Heart left ventricle (tissue), 16 donors: ENCODE measurements at regions not wholly inside any gene's neighbourhood (a gene's known extent, or its start where the extent isn't known, plus 50 kb on each side); places are given as distances from the start of the nearest gene placed in this dataset.

Experiments used
- ATAC-seq, 4 donors: fragments of 200-7000 bp; cut with Tn5 transposase; one replicate each; pipeline ENCODE4 v1.9.1; 2020 to 2022; ENCODE audit warnings: moderate library complexity in 4 of 4, mild to moderate bottlenecking in 3 of 4, moderate number of reproducible peaks in 1 of 4
- DNase-seq, 5 donors: peaks; one replicate each; pipeline ENCODE4 v3.0.0-alpha.2; 2020
- H3K27ac ChIP-seq, 12 donors: fragments of 200-600 bp; sonication (generic) in 4 of 12; one replicate each; pipeline versions ENCODE4 v1.5.0 to v1.8.0; 2016 to 2022; ENCODE audit warnings: mild to moderate bottlenecking in 2 of 12
- H3K27me3 ChIP-seq, 9 donors: fragments of 200-600 bp; sonication (generic) in 2 of 9; one replicate each; pipeline versions ENCODE4 v1.5.1 to v1.8.0; 2016 to 2022; ENCODE audit warnings: mild to moderate bottlenecking in 3 of 9
- H3K36me3 ChIP-seq, 9 donors: fragments of 200-600 bp; sonication (generic) in 2 of 9; one replicate each; pipeline versions ENCODE4 v1.5.0 to v1.8.0; 2018 to 2022; ENCODE audit warnings: mild to moderate bottlenecking in 2 of 9
- H3K4me1 ChIP-seq, 12 donors: fragments of 200-600 bp; sonication (generic) in 4 of 12; one replicate each; pipeline versions ENCODE4 v1.5.0 to v1.8.0; 2016 to 2022; ENCODE audit warnings: mild to moderate bottlenecking in 3 of 12
- H3K4me3 ChIP-seq, 12 donors: fragments of 200-600 bp; sonication (generic) in 4 of 12; one replicate each; pipeline versions ENCODE4 v1.5.0 to v1.8.0; 2017 to 2022; ENCODE audit warnings: mild to moderate bottlenecking in 9 of 12, moderate library complexity in 4 of 12
- H3K9me3 ChIP-seq, 12 donors: fragments of 200-600 bp; sonication (generic) in 4 of 12; one replicate each; pipeline versions ENCODE4 v1.5.0 to v1.8.0; 2016 to 2022; ENCODE audit warnings: mild to moderate bottlenecking in 1 of 12
- POLR2A ChIP-seq, 2 donors: fragments of 450-650 bp; IDR thresholded peaks; one replicate each; pipeline ENCODE4 v1.6.1; 2017; ENCODE audit warnings: antibody characterized with exemption in 2 of 2, mild to moderate bottlenecking in 2 of 2, moderate library complexity in 2 of 2
- WGBS, 4 donors: extraction: QIAGEN DNeasy Blood & Tissue Kit in 2 of 4; methylation state at CpG; one replicate each; pipeline versions ENCODE4 v1.1.5 to v1.1.7; 2013 to 2018; 5-methylcytosine and 5-hydroxymethylcytosine counted together
- intact Hi-C, 10 donors: fragments of 100-400 bp; cut with DNase I; formaldehyde crosslinking; loops; one replicate each; pipeline versions ENCODE4 v1.11.1 to v1.14.2; 2022
- TF ChIP-seq, protein P1 (sequence below), 12 donors: fragments of 200-600 bp; sonication (generic) in 4 of 12; IDR thresholded peaks; one replicate each; pipeline versions ENCODE4 v1.5.0 to v1.8.0; 2018 to 2022; ENCODE audit warnings: antibody characterized with exemption in 12 of 12, mild to moderate bottlenecking in 5 of 12
- donor health status: ischemic (EF 13 %, LVEDD 7.1; RV severe dilation, severe dysfunction).
- donor health status: healthy with polysubstance abuse.
- donor health status: DM: no; HTN: yes; CAD: no.
- donor health status: DM: no; HTN: no; CAD: no.
- donor health status: ischemic (EF 25% LVEDD 6.9; RV normal size, moderate dysfunction).
- donor health status: ischemic (EF 25% LVEDD 5.7; RV mildly dilated, moderate dysfunction).
- donor health status: healthy.
- donor health status: DM: yes; HTN: yes; CAD: no.
- donor health status: ischemic (EF 35%, LVEDD 5.7; RV mildly dilated, moderate dysfunction).
- donor health status: nonischemic (EF 11% LVEDD 7.7; RV severe dilation, severe dysfunction).
- donor health status: DM: yes; HTN: yes; CAD: no.
- donor health status: PGD.
- donor health status: ischemic (EF 29% LVEDD 5.4; RV normal size, mild dysfunction).
- donor health status: nonischemic (EF 23%, LVEDD 6.1; RV moderate dilation, normal function).

DNA sequence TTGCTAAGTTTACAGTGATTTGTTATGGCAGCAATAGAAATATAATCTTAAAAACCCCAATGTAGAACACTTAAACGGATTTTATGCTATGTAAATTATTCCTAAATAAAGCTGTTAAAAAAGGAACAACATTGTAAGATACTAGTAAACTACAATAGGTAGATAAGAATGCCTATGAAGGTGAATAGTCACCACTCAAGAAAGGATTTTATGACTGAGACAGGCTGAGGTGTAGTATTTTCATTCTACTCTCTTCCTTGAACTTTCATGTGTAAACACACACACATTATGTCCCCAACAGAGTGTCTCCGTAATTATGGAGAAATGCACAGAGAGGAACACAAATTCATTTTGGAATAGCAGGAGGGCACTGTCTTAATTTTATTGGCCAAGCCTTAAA lies 183.9 kb upstream of the ST6GAL2 start:
- no peaks in the 10 kb centered on the region for H3K36me3 ChIP-seq

DNA sequence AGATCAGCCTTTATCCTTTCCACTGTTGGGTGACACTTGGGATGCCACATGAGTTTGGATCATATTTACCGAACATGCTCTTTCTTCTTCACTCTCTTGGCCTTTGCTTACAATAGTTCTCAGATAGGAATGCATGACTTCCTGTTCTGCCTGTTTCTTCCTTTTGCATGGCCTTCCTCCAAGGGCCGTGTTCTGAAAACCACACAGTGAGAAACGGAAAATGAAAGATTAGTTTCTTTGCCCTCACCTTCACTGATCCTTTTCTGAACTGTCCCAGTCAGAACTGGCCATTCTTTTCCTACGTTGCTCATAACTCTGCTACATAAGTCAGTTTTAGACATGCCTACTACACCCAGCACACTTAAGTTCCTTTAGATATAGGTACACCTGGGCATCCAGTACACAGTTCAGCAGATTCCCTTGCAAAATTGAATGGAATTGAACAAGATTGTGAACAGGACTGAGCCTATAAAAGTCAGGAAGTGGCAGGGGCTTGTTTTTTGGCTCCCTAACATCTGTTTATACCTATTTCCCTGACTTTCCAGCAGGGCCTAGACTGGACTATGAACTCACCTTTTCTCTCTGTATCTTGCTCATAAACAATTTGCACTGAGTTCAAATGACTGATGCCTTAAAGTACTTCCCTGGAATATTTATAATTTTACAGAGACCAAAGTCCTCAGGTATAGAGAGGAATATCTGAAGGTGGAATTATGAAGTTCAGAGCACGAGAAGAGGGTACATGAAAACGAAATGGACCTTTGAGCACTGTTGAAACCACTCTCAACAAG lies 186.4 kb upstream of the ST6GAL2 start:
- intact Hi-C loops = no loop called here
- Histone ChIP-seq H3K4me1 (no peaks in the 10 kb centered on the region), H3K4me3 (no peak overlapping the region), H3K36me3 (no peaks in the 10 kb centered on the region), H3K27ac (no peak overlapping the region), H3K27me3 (no peaks in the 10 kb centered on the region), H3K9me3 (no peaks in the 10 kb centered on the region)
- ATAC-seq = no peak
- DNase-seq = no peak
- 53 to 66% (median 59%) methylated on average over 6 of the region's 6 CpGs for WGBS, 4 donors
- TF ChIP-seq POLR2A (IDR thresholded peaks at IDR 0.05) = no peak
- TF ChIP-seq, protein P1, sequence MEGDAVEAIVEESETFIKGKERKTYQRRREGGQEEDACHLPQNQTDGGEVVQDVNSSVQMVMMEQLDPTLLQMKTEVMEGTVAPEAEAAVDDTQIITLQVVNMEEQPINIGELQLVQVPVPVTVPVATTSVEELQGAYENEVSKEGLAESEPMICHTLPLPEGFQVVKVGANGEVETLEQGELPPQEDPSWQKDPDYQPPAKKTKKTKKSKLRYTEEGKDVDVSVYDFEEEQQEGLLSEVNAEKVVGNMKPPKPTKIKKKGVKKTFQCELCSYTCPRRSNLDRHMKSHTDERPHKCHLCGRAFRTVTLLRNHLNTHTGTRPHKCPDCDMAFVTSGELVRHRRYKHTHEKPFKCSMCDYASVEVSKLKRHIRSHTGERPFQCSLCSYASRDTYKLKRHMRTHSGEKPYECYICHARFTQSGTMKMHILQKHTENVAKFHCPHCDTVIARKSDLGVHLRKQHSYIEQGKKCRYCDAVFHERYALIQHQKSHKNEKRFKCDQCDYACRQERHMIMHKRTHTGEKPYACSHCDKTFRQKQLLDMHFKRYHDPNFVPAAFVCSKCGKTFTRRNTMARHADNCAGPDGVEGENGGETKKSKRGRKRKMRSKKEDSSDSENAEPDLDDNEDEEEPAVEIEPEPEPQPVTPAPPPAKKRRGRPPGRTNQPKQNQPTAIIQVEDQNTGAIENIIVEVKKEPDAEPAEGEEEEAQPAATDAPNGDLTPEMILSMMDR (IDR thresholded peaks at IDR 0.05) = no peak

More for the DNA sequence above, 183.9 kb upstream of the ST6GAL2 start:
- WGBS, 4 donors = 69 to 76% (median 71%) methylated on average over 2 of the region's 2 CpGs
- intact Hi-C loops = no loop called here
- Histone ChIP-seq H3K27ac (no peak overlapping the region), H3K4me1 (no peaks in the 10 kb centered on the region), H3K9me3 (no peaks in the 10 kb centered on the region), H3K27me3 (no peaks in the 10 kb centered on the region), H3K4me3 (no peak overlapping the region)
- TF ChIP-seq, protein P1 (IDR thresholded peaks at IDR 0.05) = no peak
- no peak for TF ChIP-seq POLR2A (IDR thresholded peaks at IDR 0.05)
- no peak for DNase-seq
- no peak for ATAC-seq

DNA sequence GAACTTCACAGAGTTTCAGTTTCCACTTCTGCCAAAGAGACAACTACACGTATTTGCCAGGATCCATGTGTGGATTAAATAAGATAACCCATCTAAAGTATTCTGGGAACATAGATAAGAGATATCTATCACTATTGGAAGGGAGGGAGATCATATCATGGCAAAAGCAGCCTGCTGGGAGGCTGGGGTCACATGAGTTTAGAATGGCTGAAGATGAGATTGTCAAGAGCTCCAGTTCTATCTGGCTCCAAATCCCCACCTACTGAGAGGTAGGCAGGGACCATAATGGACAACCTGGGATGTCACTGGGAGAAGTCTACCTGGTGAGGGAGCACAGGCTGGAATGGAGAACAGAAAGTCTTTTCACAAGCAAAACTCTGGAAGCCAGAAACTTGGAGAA lies 192.6 kb upstream of the ST6GAL2 start:
- DNase-seq = no peak
- 36 to 75% (median 59%) methylated on average over 1 of the region's 1 CpG for WGBS, 4 donors
- intact Hi-C loops = no loop called here
- H3K4me3 ChIP-seq = no peak overlapping the region
- H3K36me3 ChIP-seq = no peaks in the 10 kb centered on the region
- H3K4me1 ChIP-seq = no peaks in the 10 kb centered on the region
- TF ChIP-seq, protein P1 (IDR thresholded peaks at IDR 0.05) = no peak
- no peak for TF ChIP-seq POLR2A (IDR thresholded peaks at IDR 0.05)
- H3K9me3 ChIP-seq = no peaks in the 10 kb centered on the region
- no peak for ATAC-seq
- no peaks in the 10 kb centered on the region for H3K27me3 ChIP-seq
- H3K27ac ChIP-seq = no peak overlapping the region

DNA sequence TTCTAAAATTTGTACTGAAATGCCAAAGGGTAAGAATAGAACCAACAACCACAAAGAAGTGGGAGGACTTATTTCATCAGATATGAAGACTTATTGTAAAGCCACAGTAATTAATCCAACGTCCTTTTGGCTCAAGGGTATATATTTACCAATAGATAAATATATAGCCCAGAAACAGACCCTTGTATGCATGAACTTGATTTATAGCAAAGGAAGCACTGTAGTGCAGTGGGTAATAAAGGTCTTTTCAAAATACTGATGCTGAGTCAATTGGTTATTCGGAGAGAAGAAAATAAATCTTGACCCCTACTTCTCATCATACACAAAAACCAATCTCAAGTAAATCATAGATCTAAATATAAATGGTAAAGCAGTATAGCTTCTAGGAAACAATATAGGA lies 200.5 kb upstream of the ST6GAL2 start:
- no peaks in the 10 kb centered on the region for H3K9me3 ChIP-seq
- no peak overlapping the region for H3K27ac ChIP-seq
- 80 to 84% (median 81%) methylated on average over 2 of the region's 2 CpGs for WGBS, 4 donors
- H3K4me3 ChIP-seq = no peak overlapping the region
- DNase-seq (no peak), ATAC-seq (no peak)
- H3K27me3 ChIP-seq = no peaks in the 10 kb centered on the region
- H3K36me3 ChIP-seq = no peaks in the 10 kb centered on the region
- TF ChIP-seq, protein P1 (IDR thresholded peaks at IDR 0.05) = no peak
- TF ChIP-seq POLR2A (IDR thresholded peaks at IDR 0.05) = no peak
- intact Hi-C loops = no loop called here
- no peaks in the 10 kb centered on the region for H3K4me1 ChIP-seq
